MCF 10A (cell line): ENCODE measurements at regions not wholly inside any gene's neighbourhood (a gene's known extent, or its start where the extent isn't known, plus 50 kb on each side); places are given as distances from the start of the nearest gene placed in this dataset.

Source experiments
- BruUV-seq: library from RNA; stranded (reverse); fragments of 400-500 nt; replicated peaks from 2 replicates; lab custom pipeline; 2021; lab: Mats Ljungman, UMichigan
- CTCF ChIA-PET: fragments of 300-600 bp; sonication (Branson Sonifier 250); formaldehyde crosslinking; extraction: SDS; loops from one replicate; lab custom pipeline; 2021; ENCODE audit warnings: antibody characterized with exemption, inconsistent platforms; lab: Yijun Ruan, JAX
- POLR2A ChIA-PET: fragments of 300-600, 350-650 bp; sonication (Branson Sonifier 250); formaldehyde crosslinking; extraction: SDS; loops from one replicate; lab custom pipeline; 2020; ENCODE audit warnings: antibody characterized with exemption, inconsistent platforms; lab: Yijun Ruan, JAX
- DNase-seq: peaks from one replicate; pipeline ENCODE4 v3.0.0-alpha.2; 2018; ENCODE audit not compliant: unreplicated experiment
- H3K27ac Mint-ChIP-seq: one replicate; pipeline ENCODE4 v1.8.0; 2022; ENCODE audit warnings: mild to moderate bottlenecking, low read depth, mixed read lengths; ENCODE audit not compliant: unreplicated experiment
- H3K27me3 Mint-ChIP-seq: one replicate; pipeline ENCODE4 v1.8.0; 2022; ENCODE audit warnings: mixed read lengths; ENCODE audit not compliant: insufficient read depth, unreplicated experiment
- H3K36me3 Mint-ChIP-seq: one replicate; pipeline ENCODE4 v1.8.0; 2022; ENCODE audit warnings: mild to moderate bottlenecking, moderate library complexity, mixed read lengths; ENCODE audit not compliant: insufficient read depth, unreplicated experiment
- H3K4me1 Mint-ChIP-seq: one replicate; pipeline ENCODE4 v1.8.0; 2022; ENCODE audit warnings: mixed read lengths; ENCODE audit not compliant: insufficient read depth, unreplicated experiment
- H3K4me3 Mint-ChIP-seq: one replicate; pipeline ENCODE4 v1.8.0; 2022; ENCODE audit warnings: mild to moderate bottlenecking, moderate library complexity, mixed read lengths; ENCODE audit not compliant: unreplicated experiment
- H3K9me3 Mint-ChIP-seq: one replicate; pipeline ENCODE4 v1.8.0; 2022; ENCODE audit warnings: mixed read lengths; ENCODE audit not compliant: unreplicated experiment
- CTCF ChIP-seq: fragments of 200-600 bp; IDR thresholded peaks from one replicate; pipeline ENCODE4 v1.8.0; 2022; ENCODE audit warnings: antibody characterized with exemption, mild to moderate bottlenecking; ENCODE audit not compliant: unreplicated experiment
- intact Hi-C: fragments of 100-400 bp; cut with micrococcal nuclease; formaldehyde crosslinking; loops from 2 replicates; pipeline ENCODE4 v1.14.1; 2022

DNA sequence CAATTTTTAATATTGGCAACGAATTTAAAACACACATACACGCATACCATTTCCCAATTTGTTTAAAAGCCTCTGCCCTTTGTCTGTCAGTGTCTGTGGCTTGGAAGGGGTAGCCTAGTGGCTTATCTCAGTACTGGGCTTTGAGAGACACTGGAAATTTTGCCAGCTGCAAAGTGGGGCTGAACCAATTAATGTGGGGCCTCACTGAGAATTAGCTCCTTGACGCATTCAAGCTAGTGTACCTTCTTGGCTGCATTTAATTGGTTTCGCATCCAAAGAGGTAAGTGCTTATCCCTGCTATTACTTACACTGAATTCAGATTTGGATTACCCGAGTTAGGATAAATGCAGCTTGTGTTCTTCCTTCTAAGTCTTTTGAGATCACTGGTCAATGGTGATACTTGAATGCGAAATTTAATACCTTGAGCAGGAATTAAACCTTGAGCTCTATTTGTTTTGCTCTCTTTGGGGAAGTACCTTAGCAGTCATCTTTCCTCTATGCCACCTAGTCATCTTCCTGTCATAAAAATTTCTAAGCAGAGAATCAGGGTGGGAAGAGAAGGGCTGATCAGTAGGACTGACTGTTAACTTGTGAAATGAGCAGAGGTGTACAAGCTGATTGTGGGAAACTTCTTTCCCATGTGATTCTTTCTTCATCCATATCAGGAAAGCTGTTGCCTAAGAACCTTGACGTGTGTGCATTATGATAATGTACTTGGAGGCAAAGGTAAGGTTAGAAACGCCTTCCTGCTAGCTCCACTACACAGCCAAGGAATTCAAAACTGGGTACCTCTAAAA, 187.7 kb upstream of the E2F8 start:
- ChIA-PET POLR2A (no interaction called here), CTCF (interaction anchor here (0.5 to 1.7 kb wide), 4 partner anchors 17 to 819 kb away, joined by 3 to 5 read pairs (median 3); no protein-coding TSS in a partner anchor)
- no peak overlapping the region for H3K4me3 Mint-ChIP-seq
- DNase-seq: peak; percentile 51
- no TSS peak for BruUV-seq
- TF ChIP-seq CTCF: no peak
- no peak overlapping the region for H3K27ac Mint-ChIP-seq
- peaks cover 11% of the 10 kb centered on the region for H3K4me1 Mint-ChIP-seq
- H3K9me3 Mint-ChIP-seq: no peaks in the 10 kb centered on the region
- H3K36me3 Mint-ChIP-seq: no peaks in the 10 kb centered on the region
- intact Hi-C loops: no loop called here
- peaks cover 45% of the 10 kb centered on the region for H3K27me3 Mint-ChIP-seq

DNA sequence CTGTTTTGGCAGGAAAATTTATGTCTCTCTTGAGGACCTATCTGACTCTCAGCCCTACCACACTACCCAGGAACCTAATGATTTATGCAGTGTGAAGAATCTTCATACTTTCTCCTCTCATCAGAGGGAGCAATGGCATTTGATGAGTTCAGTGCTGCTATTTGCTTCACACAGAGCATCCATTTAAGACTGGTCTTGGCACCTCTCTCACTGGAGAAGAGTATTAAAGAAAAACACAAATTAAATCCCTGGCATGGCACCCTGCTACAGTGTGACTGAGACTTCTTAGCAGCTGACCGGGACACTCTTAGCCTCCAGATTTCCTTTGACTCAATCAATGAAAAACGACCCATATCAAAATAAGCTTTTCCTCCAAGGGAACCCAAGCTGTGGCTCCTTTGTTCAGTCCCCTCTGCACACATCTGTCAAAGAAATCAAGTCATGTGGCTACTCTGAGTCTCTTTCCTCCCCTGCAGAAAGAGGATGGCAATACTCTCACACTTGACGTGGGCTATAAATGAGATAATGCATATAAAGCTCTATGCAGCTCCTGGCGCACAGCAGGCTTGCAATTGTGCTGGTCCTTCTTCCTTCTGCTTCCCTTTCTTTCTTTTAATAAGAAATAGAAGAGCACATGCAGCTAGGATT, 186.1 kb upstream of the E2F8 start:
- intact Hi-C loops: no loop called here

GRCh38 chr11:19426011-19426755, 185.4 kb upstream of the E2F8 start:
- no TSS peak for BruUV-seq
- Mint-ChIP-seq H3K27ac (no peak overlapping the region), H3K36me3 (no peaks in the 10 kb centered on the region), H3K4me3 (no peak overlapping the region), H3K4me1 (no peaks in the 10 kb centered on the region), H3K27me3 (peaks cover 44% of the 10 kb centered on the region), H3K9me3 (no peaks in the 10 kb centered on the region)
- TF ChIP-seq CTCF: no peak
- no peak for DNase-seq
- ChIA-PET POLR2A (no interaction called here), CTCF (no interaction called here)
- intact Hi-C loops: no loop called here

More for the DNA sequence above, 186.1 kb upstream of the E2F8 start:
- POLR2A ChIA-PET: interaction anchor here (0.6 kb wide), 1 partner anchor 89 kb away, joined by 3 read pairs; no protein-coding TSS in a partner anchor
- no peak for DNase-seq
- no peaks in the 10 kb centered on the region for H3K36me3 Mint-ChIP-seq
- BruUV-seq: no TSS peak
- H3K4me1 Mint-ChIP-seq: no peaks in the 10 kb centered on the region
- H3K4me3 Mint-ChIP-seq: no peak overlapping the region
- no peak for TF ChIP-seq CTCF
- no peaks in the 10 kb centered on the region for H3K9me3 Mint-ChIP-seq
- CTCF ChIA-PET: no interaction called here
- peaks cover 44% of the 10 kb centered on the region for H3K27me3 Mint-ChIP-seq
- no peak overlapping the region for H3K27ac Mint-ChIP-seq

- BruUV-seq: no TSS peak
- ChIA-PET CTCF (no interaction called here), POLR2A (no interaction called here)
- no peak overlapping the region for H3K27ac Mint-ChIP-seq
- no peak for TF ChIP-seq CTCF
- DNase-seq: no peak
- H3K27me3 Mint-ChIP-seq: peaks cover 12% of the 10 kb centered on the region
- peaks cover 24% of the 10 kb centered on the region for H3K4me1 Mint-ChIP-seq
- no peaks in the 10 kb centered on the region for H3K9me3 Mint-ChIP-seq
- H3K4me3 Mint-ChIP-seq: no peak overlapping the region
- intact Hi-C loops: no loop called here
- no peaks in the 10 kb centered on the region for H3K36me3 Mint-ChIP-seq
Measured at GRCh38 chr11:19422276-19422675, 181.5 kb upstream of the E2F8 start.
